ENCODE measurements at regions not wholly inside any gene's neighbourhood (a gene's known extent, or its start where the extent isn't known, plus 50 kb on each side); places are given as distances from the start of the nearest gene placed in this dataset.

DNA sequence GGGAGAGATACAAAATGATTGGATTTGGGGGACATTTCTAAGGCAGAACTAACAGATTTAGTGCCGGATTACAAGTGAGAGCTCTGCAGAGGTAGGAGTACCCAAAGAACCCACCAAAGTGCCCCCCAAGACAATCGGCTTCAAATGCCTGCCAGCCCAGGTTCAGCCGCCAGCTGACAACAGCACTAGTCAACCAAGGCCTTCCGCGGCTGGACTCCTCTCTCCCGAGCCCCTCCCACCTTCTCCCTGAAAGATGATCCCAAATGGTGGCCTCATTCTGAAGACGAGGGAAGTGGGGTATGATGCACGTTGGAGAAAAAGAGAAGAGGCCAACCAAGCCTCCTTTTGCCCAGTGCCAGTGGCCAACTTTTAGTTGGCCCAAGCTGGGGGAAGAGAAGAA lies 210.4 kb upstream of the SLC30A5 start:
- TF ChIP-seq, protein P1, sequence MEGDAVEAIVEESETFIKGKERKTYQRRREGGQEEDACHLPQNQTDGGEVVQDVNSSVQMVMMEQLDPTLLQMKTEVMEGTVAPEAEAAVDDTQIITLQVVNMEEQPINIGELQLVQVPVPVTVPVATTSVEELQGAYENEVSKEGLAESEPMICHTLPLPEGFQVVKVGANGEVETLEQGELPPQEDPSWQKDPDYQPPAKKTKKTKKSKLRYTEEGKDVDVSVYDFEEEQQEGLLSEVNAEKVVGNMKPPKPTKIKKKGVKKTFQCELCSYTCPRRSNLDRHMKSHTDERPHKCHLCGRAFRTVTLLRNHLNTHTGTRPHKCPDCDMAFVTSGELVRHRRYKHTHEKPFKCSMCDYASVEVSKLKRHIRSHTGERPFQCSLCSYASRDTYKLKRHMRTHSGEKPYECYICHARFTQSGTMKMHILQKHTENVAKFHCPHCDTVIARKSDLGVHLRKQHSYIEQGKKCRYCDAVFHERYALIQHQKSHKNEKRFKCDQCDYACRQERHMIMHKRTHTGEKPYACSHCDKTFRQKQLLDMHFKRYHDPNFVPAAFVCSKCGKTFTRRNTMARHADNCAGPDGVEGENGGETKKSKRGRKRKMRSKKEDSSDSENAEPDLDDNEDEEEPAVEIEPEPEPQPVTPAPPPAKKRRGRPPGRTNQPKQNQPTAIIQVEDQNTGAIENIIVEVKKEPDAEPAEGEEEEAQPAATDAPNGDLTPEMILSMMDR (IDR thresholded peaks at IDR 0.05; ENCODE audit: low read depth, low read length): no peak
- TF ChIP-seq POLR2A (IDR thresholded peaks at IDR 0.05; ENCODE audit: extremely low read depth, insufficient read length): no peak
- TF ChIP-seq, protein P2, sequence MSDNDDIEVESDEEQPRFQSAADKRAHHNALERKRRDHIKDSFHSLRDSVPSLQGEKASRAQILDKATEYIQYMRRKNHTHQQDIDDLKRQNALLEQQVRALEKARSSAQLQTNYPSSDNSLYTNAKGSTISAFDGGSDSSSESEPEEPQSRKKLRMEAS (IDR thresholded peaks at IDR 0.05; ENCODE audit: low read depth, low read length): no peak
